Panc1 (cell line): ENCODE measurements at regions not wholly inside any gene's neighbourhood (a gene's known extent, or its start where the extent isn't known, plus 50 kb on each side); places are given as distances from the start of the nearest gene placed in this dataset.

ENCODE experiments used
- TF ChIP-seq, protein P1 (sequence below), 2 experiments: IDR thresholded peaks; 2 replicates each; pipeline ENCODE4 v1.6.1; 2011 to 2012; ENCODE audit warnings: low read depth in 2 of 2, control low read depth in 1 of 2, low read length in 1 of 2, mild to moderate bottlenecking in 1 of 2, moderate library complexity in 1 of 2; ENCODE audit not compliant: insufficient read depth in 1 of 2
- TF ChIP-seq, protein P2 (sequence below): fragments of 450-650 bp; IDR thresholded peaks from 2 replicates; pipeline ENCODE4 v1.5.1; 2017; ENCODE audit warnings: mild to moderate bottlenecking

DNA sequence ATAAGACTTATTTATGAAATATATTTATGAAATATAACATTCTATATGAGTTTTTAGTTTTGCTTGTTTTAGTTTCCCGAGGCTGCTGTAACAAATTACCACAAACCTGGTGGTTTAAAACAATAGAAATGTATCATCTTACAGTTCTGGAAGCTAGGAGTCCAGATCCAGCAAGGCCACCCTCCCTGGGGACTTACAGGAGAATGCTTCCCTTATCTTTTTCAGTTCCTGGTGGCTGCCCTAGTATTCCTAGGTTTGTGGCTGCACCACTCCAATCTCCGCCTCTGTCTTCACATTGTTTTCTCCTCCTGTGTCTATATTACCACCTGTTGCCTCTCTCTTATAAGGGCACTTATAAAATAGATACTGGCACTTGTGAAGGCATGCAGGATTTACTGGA is 877.8 kb downstream of the TUSC7 start:
- TF ChIP-seq, protein P1, sequence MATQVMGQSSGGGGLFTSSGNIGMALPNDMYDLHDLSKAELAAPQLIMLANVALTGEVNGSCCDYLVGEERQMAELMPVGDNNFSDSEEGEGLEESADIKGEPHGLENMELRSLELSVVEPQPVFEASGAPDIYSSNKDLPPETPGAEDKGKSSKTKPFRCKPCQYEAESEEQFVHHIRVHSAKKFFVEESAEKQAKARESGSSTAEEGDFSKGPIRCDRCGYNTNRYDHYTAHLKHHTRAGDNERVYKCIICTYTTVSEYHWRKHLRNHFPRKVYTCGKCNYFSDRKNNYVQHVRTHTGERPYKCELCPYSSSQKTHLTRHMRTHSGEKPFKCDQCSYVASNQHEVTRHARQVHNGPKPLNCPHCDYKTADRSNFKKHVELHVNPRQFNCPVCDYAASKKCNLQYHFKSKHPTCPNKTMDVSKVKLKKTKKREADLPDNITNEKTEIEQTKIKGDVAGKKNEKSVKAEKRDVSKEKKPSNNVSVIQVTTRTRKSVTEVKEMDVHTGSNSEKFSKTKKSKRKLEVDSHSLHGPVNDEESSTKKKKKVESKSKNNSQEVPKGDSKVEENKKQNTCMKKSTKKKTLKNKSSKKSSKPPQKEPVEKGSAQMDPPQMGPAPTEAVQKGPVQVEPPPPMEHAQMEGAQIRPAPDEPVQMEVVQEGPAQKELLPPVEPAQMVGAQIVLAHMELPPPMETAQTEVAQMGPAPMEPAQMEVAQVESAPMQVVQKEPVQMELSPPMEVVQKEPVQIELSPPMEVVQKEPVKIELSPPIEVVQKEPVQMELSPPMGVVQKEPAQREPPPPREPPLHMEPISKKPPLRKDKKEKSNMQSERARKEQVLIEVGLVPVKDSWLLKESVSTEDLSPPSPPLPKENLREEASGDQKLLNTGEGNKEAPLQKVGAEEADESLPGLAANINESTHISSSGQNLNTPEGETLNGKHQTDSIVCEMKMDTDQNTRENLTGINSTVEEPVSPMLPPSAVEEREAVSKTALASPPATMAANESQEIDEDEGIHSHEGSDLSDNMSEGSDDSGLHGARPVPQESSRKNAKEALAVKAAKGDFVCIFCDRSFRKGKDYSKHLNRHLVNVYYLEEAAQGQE (IDR thresholded peaks at IDR 0.05; ENCODE audit: insufficient read depth in 1 of 2, low read depth in 2 of 2, low read length in 1 of 2), result no peak
- TF ChIP-seq, protein P2, sequence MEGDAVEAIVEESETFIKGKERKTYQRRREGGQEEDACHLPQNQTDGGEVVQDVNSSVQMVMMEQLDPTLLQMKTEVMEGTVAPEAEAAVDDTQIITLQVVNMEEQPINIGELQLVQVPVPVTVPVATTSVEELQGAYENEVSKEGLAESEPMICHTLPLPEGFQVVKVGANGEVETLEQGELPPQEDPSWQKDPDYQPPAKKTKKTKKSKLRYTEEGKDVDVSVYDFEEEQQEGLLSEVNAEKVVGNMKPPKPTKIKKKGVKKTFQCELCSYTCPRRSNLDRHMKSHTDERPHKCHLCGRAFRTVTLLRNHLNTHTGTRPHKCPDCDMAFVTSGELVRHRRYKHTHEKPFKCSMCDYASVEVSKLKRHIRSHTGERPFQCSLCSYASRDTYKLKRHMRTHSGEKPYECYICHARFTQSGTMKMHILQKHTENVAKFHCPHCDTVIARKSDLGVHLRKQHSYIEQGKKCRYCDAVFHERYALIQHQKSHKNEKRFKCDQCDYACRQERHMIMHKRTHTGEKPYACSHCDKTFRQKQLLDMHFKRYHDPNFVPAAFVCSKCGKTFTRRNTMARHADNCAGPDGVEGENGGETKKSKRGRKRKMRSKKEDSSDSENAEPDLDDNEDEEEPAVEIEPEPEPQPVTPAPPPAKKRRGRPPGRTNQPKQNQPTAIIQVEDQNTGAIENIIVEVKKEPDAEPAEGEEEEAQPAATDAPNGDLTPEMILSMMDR, result no peak
